Panc1 (cell line): ENCODE measurements at regions not wholly inside any gene's neighbourhood (a gene's known extent, or its start where the extent isn't known, plus 50 kb on each side); places are given as distances from the start of the nearest gene placed in this dataset.

Experiments
- ATAC-seq: fragments of 200-7000 bp; cut with Tn5 transposase; 2 replicates; pipeline ENCODE4 v1.9.1; 2020; ENCODE audit warnings: mild to moderate bottlenecking, moderate library complexity
- BruUV-seq: library from RNA; stranded (reverse); fragments of 400-500 nt; replicated peaks from 2 replicates; lab custom pipeline; 2021; lab: Mats Ljungman, UMichigan
- CTCF ChIA-PET: fragments of 300-600 bp; sonication (Branson Sonifier 250); formaldehyde crosslinking; loops from one replicate; lab custom pipeline; 2022; ENCODE audit warnings: antibody characterized with exemption; lab: Charles Lee
- POLR2A ChIA-PET: fragments of 300-600 bp; sonication (Branson Sonifier 250); formaldehyde crosslinking; loops from one replicate; lab custom pipeline; 2022; ENCODE audit warnings: antibody characterized with exemption; lab: Charles Lee
- DNase-seq: peaks from one replicate; pipeline ENCODE4 v3.0.0-alpha.2; 2010; ENCODE audit warnings: low read depth, low spot score
- H3K27ac ChIP-seq: 2 replicates; pipeline ENCODE4 v1.5.1; 2011; ENCODE audit warnings: mild to moderate bottlenecking, low read length, inconsistent platforms
- H3K27me3 ChIP-seq: fragments of 200-500 bp; sonication (Bioruptor generic); 2 replicates; pipeline ENCODE4 v1.6.0; 2014; ENCODE audit warnings: low read length, inconsistent platforms; ENCODE audit not compliant: control insufficient read depth, insufficient read depth
- H3K36me3 ChIP-seq: fragments of 200-500 bp; sonication (Bioruptor generic); 2 replicates; pipeline ENCODE4 v1.5.1; 2014; ENCODE audit warnings: inconsistent platforms, mild to moderate bottlenecking, low read length, moderate library complexity; ENCODE audit not compliant: control insufficient read depth, insufficient read depth
- H3K4me1 ChIP-seq: 2 replicates; pipeline ENCODE4 v1.5.1; 2011; ENCODE audit warnings: inconsistent platforms, mild to moderate bottlenecking, low read length, moderate library complexity; ENCODE audit not compliant: control insufficient read depth, insufficient read depth
- H3K4me3 ChIP-seq, 2 experiments: 2 replicates each; pipeline ENCODE4 v1.5.1; 2011 to 2012; ENCODE audit warnings: low read depth in 2 of 2, low read length in 2 of 2, mild to moderate bottlenecking in 2 of 2, inconsistent platforms in 1 of 2, moderate library complexity in 1 of 2
- H3K9me3 ChIP-seq: fragments of 200-500 bp; sonication (Bioruptor generic); 2 replicates; pipeline ENCODE4 v1.5.1; 2014; ENCODE audit warnings: low read depth, mild to moderate bottlenecking, inconsistent platforms, low read length, moderate library complexity; ENCODE audit not compliant: control insufficient read depth, insufficient read depth
- POLR2AphosphoS5 ChIP-seq: IDR thresholded peaks from 2 replicates; pipeline ENCODE4 v1.6.1; 2012; ENCODE audit warnings: mild to moderate bottlenecking, low read depth, low read length, moderate library complexity
- REST ChIP-seq, 2 experiments: IDR thresholded peaks; 2 replicates each; pipeline ENCODE4 v1.6.1; 2011 to 2012; ENCODE audit warnings: low read depth in 2 of 2, control low read depth in 1 of 2, low read length in 1 of 2, mild to moderate bottlenecking in 1 of 2, moderate library complexity in 1 of 2; ENCODE audit not compliant: insufficient read depth in 1 of 2
- SIN3A ChIP-seq: IDR thresholded peaks from 2 replicates; pipeline ENCODE4 v1.6.1; 2012; ENCODE audit warnings: low read depth, mild to moderate bottlenecking, low read length, moderate library complexity, borderline replicate concordance; ENCODE audit not compliant: insufficient read depth
- TCF7L2 ChIP-seq: IDR thresholded peaks from 2 replicates; pipeline ENCODE4 v1.6.1; 2011; ENCODE audit warnings: mild to moderate bottlenecking, low read depth, low read length, inconsistent platforms
- in situ Hi-C: cut with HindIII; loops from 2 replicates; pipeline ENCODE4 v1.10.0; 2016; ENCODE audit warnings: low sequenced_read_pairs, low pct_unique_long_range_greater_than_20kb
- intact Hi-C: fragments of 100-400 bp; cut with micrococcal nuclease; formaldehyde crosslinking; loops from one replicate; pipeline ENCODE4 v1.10.0; 2022; ENCODE audit not compliant: unreplicated experiment
- TF ChIP-seq, protein P1 (sequence below): fragments of 450-650 bp; IDR thresholded peaks from 2 replicates; pipeline ENCODE4 v1.5.1; 2017; ENCODE audit warnings: mild to moderate bottlenecking

GRCh38 chr12:90151491-90152015, 442.9 kb upstream of the ATP2B1 start:
- POLR2A ChIA-PET, result no interaction called here
- no peak overlapping the region for H3K27ac ChIP-seq
- CTCF ChIA-PET, result no interaction called here
- in situ Hi-C loops, result no loop called here
- no peaks in the 10 kb centered on the region for H3K36me3 ChIP-seq
- intact Hi-C loops, result no loop called here
- no peak for DNase-seq
- ATAC-seq, result no peak
- TF ChIP-seq REST (IDR thresholded peaks at IDR 0.05; ENCODE audit: insufficient read depth in 1 of 2, low read depth in 2 of 2, low read length in 1 of 2), result no peak
- TF ChIP-seq POLR2AphosphoS5, result no peak
- TF ChIP-seq, protein P1, sequence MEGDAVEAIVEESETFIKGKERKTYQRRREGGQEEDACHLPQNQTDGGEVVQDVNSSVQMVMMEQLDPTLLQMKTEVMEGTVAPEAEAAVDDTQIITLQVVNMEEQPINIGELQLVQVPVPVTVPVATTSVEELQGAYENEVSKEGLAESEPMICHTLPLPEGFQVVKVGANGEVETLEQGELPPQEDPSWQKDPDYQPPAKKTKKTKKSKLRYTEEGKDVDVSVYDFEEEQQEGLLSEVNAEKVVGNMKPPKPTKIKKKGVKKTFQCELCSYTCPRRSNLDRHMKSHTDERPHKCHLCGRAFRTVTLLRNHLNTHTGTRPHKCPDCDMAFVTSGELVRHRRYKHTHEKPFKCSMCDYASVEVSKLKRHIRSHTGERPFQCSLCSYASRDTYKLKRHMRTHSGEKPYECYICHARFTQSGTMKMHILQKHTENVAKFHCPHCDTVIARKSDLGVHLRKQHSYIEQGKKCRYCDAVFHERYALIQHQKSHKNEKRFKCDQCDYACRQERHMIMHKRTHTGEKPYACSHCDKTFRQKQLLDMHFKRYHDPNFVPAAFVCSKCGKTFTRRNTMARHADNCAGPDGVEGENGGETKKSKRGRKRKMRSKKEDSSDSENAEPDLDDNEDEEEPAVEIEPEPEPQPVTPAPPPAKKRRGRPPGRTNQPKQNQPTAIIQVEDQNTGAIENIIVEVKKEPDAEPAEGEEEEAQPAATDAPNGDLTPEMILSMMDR, result no peak
- no peak for TF ChIP-seq TCF7L2
- no peak for TF ChIP-seq SIN3A
- H3K9me3 ChIP-seq, result no peaks in the 10 kb centered on the region
- no TSS peak for BruUV-seq
- H3K4me1 ChIP-seq, result no peaks in the 10 kb centered on the region
- H3K27me3 ChIP-seq, result no peaks in the 10 kb centered on the region
- H3K4me3 ChIP-seq, result no peak overlapping the region

- no peak overlapping the region for H3K27ac ChIP-seq
- ATAC-seq (no peak), DNase-seq (no peak)
- H3K4me3 ChIP-seq, result no peak overlapping the region
- POLR2A ChIA-PET, result no interaction called here
- TF ChIP-seq TCF7L2 (no peak), POLR2AphosphoS5 (no peak), SIN3A (no peak), REST (IDR thresholded peaks at IDR 0.05; ENCODE audit: insufficient read depth in 1 of 2, low read depth in 2 of 2, low read length in 1 of 2) (no peak)
- TF ChIP-seq, protein P1, result no peak
- no peaks in the 10 kb centered on the region for H3K36me3 ChIP-seq
- BruUV-seq, result no TSS peak
- no peaks in the 10 kb centered on the region for H3K4me1 ChIP-seq
- in situ Hi-C loops (no loop called here), intact Hi-C loops (no loop called here)
- H3K27me3 ChIP-seq, result no peaks in the 10 kb centered on the region
- no peaks in the 10 kb centered on the region for H3K9me3 ChIP-seq
- CTCF ChIA-PET, result no interaction called here
Measured at GRCh38 chr12:90149453-90149852, 440.8 kb upstream of the ATP2B1 start.
